GM18868 (cell line): ENCODE measurements at regions not wholly inside any gene's neighbourhood (a gene's known extent, or its start where the extent isn't known, plus 50 kb on each side); places are given as distances from the start of the nearest gene placed in this dataset.

Experiments used
- ATAC-seq: cut with Tn5 transposase; IDR thresholded peaks from one replicate; pipeline ENCODE4 v1.9.1; 2021; ENCODE audit warnings: mild to moderate bottlenecking, moderate library complexity; ENCODE audit not compliant: unreplicated experiment

DNA sequence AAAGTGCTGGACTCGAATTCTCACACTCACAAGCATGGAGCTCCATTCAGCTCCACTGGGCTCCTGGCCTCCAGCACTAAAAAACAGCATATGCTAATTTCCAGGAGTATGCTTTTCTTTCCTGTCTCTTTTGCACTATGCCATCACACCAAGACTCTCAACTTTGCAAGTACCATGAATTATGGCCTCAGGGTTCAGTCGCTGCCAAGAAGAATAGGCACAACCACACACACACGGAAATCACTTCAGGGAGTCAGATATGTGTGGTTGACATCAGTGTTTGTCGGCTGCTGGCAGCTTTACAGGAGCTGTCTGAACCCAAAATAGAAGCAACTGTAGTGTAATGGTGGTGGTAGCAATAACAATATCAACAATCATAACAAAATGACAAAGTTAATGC, 305.0 kb upstream of the SLCO3A1 start:
- no peak for ATAC-seq

DNA sequence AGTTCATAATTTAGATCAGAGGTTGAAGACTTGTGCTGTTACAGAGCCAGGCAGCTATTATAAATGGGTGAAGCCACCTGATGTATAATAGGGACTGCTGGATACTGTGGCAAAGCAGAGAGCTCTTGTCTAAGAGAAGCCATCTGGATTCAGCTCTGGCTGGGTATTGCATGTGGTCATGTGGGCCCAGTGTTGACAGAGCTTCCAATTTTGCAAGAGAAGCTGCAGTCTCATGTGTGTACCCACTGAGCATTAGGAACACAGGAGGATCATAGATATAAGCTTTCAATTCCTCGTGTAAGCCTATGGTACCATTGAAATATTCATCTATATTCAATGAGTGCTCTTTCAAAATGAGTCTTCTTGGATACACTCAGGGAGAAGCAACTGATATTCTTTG, 303.9 kb upstream of the SLCO3A1 start:
- ATAC-seq = no peak

DNA sequence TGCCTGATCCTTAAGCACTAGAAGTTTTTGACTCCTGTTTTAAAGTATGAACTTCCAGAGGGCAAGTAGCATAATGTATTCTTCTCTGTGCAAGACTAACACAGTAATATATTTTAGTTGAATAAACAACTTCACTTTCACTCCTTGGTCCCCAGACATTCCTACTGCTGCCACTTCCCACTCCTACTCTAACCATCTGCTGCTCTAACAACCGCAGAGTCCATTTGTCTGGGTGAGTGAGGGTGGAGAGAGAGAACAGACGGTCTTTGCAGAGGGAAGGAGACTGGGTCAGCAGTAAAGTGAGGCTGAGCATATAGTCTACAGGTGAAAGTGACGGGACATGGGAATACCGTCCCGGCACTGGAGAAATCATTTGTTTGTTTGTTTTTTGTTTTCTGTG, 301.0 kb upstream of the SLCO3A1 start:
- no peak for ATAC-seq

DNA sequence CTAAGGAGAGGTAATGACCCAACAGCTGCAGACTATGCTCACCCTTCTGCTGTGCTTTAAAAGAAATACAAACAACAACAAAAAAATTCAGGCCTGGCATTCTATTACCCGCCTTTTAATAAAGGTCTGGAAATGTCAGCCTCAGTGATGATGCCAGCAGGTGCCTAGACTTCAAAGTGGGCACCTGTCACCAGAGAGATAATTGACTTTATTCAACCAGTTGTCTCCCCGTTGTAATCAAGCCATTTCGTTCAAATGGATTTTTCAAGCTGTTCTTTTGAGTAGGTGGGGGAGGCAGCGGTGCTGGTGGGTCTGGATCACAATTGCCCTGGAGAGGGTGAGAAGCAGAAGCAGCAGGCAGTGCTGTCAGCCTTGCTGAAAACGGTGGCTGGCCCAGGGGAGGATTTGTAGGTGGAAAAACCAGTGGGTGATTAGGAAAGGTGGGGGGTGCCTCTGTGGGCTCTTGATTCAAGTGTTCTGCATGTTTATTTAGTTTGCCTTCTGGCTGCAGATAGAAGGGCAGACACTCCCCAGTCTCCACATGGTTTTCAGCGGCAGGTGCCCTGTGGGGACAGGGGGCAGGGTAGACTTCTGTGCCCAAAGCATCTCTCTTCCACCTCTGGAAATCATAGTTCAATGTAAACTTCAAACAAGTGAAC, 300.2 kb upstream of the SLCO3A1 start:
- no peak for ATAC-seq

DNA sequence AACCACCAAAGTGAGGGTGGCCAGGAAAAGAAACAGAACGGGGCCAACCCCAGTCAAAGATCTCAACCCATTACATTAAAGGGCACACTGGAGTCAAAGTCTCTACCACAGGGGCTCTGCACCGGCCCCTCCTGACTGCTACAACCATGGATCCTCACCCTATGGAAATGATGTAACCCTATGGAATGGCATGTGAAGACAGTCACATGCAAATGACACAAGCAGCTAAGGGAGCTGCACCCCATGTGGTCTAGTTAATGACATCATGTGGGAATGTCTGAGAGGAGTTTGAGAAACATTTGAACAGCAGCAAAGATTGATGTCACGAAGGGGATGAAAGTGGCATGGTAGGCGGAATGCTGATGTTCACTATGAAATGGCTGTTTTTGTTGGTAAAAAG, 298.2 kb upstream of the SLCO3A1 start:
- no peak for ATAC-seq

DNA sequence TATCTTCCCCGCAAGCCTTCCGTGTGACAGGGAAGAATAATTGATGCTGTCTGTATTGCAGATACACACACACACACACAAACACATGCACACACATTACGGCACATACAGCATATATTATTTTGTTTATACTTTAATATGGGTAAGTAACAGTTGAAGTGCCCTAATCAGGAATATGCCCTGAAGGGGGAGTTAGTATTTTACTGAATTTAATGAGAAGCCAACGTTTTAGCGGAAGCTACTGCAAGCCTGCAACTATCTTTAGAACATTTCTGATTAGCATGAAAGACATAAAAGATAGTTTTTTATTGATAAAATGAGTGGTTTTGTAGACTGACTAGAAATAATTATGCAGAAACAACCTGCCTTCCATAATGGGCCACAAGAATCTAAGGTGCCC, 296.6 kb upstream of the SLCO3A1 start:
- ATAC-seq = no peak

DNA sequence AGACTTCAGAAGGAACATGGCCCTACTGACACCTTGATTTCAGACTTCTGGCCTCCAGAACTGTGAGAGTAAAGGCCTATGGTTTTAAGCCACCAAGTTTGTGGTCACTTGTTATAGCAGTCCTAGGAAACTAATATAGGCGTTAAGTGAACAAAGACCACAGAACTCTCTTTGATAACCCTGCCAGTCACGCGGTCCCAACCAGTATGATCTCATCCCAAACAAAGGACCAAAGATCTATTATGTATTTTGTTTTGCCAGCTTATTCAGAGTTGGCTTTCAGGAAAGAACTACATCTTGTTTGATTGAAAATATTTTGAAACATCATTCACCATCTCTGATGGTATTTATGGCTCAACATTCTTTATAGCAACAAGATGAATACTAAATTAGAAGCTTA, 294.4 kb upstream of the SLCO3A1 start:
- no peak for ATAC-seq

DNA sequence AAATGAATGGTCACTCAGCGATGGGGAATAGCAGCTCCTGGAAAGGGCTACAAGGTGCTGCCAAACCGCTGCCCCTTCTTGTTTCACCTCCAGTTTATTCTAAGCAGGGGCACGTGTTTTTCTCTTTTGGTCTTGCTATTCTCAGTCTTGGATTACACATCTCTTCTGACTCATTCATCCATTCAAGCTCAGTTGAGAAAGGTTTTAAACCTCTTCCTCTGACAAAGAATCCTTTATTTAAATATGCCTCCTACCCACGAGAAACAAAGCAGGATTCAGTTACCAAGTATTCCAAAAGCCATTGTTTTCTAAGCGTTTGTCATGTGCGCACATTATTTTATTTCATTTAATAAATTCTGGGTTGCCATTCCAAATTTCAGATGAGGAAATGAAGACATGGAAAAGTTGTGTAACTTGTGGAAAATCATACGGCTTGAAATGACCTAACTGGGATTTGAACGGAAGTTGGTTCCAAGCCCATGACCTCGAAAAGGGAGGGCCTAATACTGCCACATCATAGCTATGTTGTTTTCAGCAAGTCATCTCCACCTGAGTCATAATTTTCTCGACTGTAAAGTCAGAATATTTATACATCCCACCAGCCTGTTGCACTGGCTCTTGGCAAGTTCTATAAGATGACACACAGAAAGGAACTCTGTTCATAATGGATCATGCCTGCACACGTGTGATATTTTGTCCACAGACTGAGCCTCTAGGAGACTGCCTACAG, 292.0 kb upstream of the SLCO3A1 start:
- no peak for ATAC-seq

DNA sequence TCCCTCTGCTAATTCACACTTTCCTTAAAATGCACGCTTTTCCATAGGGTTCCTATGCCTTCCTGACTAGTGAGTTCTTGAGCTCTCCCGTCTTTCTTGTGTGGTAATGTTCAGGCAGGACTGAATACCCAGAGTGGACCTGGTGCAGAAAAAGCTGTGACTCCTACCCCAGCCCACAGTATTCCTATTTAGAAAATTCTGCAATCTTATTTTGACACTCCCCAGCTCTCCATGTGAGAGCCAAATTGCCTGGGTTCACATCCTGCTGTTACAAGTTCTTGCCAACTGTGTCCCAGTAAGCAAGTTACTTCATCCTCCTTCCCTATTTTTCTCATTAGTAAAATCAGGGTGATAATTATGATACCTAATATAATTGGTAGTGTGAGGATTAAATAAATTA, 290.8 kb upstream of the SLCO3A1 start:
- no peak for ATAC-seq

DNA sequence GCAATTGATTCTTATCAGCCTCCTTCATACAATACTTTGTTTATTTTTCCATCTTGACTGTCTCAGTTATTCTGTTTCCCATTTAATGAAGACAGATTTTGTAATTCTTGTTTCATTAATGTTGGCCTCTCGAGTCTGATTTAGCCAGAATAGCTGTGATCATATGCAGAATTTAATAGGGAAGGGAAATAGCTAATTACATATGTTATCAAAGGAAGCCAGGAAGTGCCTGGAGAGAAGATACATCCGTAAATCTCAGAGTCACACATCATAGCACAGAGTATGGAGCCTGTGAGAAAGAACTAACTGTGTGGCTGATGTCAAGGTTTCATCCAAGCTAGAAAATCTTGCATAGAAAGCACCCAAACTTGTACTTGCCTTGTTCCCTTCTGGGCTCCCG, 288.9 kb upstream of the SLCO3A1 start:
- no peak for ATAC-seq

DNA sequence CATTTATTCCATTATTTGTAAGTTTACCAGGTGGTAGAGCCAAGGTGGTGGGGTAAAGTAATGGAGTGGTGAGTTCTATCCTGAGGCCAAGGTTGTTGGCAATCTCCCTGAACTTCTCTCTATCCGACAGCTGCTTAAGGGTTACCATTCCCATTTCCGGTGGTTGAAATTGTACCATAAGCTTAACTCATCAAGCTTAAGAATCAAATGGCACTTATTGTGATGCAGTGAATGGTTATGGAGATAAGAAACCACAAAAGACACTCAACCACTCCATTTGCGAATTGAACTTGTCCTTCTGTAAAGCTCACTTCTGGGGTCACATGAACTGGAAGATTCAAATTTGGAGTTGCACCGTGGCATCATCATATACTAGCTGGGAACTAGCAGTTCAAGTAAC, 287.4 kb upstream of the SLCO3A1 start:
- no peak for ATAC-seq

DNA sequence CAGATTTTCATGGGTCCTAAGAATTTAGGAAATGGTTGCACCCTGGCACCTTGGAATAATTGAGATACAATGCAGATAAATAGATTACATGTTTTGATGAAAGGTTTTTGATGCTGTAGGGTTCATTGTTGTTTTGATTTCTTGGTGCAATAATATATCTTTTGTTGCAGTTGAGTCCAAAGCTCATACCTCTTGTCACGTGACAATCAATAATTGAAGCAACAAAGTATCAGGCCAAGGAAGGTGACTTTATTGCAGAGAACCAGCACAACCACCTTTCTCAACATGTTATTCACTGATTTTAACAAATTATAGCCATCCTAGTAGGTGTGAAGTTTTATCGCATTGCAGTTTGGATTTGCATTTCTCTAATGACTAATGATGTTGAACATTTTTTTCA, 285.5 kb upstream of the SLCO3A1 start:
- no peak for ATAC-seq

DNA sequence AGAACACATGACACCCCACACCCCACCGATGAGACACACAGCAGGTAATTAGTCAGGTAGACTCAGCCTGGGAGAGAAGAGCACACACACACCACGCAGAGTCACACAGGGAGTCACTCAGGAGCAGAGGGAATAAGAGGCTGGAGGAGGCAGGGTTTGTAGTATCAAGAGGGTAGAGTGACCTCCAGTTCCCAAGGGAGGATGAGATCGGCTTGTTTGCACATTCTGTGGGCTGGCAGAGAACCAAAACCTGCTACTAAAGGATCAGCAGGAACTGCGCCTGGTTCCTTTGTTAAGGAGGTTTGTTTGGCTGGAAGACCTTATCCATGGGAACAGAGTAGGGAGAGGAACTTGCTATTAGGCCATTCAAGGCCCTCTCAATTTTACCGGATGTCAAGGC, 281.4 kb upstream of the SLCO3A1 start:
- ATAC-seq = no peak

DNA sequence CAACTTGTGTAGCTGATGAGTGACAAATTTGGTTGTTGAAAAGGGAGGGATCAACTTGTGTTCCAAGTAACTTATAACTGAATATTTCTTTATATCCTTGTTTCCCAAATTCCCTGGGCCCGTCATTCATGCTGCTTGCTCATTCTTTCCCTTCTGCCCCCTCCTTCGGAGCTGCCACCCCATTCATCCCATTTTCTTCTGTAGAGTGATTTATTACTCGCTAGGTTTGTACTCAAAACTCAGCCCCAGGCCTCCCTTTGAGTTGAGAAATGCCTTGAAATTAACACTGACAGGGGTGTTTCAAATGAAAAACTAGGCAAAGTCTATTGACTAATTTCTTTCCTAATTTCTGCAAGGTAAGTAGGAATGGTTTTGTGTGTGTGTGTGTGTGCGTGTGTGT, 277.4 kb upstream of the SLCO3A1 start:
- no peak for ATAC-seq

DNA sequence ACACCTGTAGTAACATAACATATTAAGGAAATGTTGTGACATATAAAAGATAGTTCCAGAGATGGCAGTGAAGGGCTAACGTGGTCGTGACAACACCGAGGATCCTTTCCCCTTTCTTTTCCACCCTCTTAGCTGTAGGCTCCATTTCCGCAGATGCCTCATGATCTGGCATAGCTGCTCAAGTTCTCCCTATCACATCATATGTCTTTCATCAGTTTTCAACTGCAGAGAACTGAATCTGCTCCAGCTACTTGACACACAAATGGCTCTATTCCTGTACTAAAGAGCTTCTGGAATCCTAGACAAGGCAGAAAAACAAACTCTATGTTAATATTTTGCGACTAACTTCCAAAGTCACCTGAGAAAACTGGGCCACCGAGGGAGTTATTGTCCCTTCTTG, 275.0 kb upstream of the SLCO3A1 start:
- no peak for ATAC-seq

DNA sequence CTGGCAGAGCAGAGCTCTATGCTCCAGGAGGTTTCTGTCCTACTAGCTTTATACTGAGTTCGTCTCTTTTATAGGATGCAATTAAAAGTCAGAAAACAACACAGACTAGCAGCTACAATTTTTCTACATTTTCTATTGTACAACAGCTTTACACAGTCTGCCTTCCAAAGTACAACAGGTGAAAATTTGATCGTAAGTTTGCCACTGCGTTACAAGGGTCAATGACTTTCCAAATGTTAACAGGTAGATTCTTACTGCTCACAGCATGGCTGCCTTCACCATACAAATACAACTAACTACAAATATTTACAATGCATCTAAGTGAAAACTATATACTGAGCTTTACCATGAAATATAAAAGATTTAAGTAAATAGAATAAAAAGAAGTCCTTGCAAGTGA, 268.6 kb upstream of the SLCO3A1 start:
- no peak for ATAC-seq

DNA sequence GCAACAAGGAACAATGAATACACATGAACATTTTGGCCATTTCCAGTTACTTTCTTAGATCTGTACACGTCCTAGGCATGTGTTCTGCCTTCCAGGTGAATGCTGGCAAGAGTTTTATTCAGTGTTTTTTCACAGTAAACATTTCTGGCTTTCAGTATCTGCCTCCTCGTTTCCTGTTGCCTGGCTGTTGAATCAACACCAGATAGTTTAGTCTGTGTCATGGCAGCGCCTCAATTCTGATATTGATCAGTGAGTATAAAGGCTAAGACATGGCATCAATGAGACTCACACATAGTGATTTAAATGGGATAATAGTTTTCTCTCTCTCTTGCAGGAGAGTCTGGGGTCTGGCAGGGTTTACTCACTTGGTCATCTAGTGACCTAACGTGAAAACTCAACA, 266.9 kb upstream of the SLCO3A1 start:
- ATAC-seq = no peak

DNA sequence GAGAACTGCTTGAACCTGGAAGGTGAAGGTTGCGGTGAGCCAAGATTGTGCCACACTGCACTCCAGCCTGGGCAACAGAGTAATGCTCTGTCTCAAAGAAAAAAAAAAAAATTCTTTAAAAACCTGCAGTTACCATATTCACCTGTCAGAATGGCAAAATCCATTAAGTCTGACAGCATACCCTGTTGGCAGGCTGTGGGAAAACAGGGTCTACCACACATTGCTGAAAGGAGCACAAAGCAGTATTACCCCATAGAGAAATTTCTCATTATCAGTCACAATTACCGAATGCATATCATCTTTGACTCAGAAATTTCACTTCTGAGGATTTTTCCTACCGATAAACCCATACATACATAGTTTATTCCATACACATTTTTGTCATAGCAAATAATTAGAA, 264.1 kb upstream of the SLCO3A1 start:
- ATAC-seq = no peak

DNA sequence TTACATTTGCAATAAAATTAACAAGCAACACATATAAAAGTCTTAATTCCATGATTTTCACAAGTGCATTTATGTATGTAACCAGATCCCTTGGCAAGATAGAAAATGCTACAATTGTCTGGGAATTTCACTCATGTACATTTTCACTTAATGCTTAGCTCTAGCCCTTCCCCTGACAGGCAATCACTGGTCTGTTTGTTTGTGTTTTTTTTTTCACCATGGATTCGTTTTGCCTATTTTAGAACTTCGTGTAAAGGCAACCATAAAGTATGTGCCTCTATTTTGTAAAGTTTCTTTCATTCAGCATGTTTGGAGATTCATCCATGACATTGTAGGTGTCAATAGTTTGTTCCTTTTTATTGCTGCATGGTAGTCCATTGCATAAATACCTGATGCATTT, 260.9 kb upstream of the SLCO3A1 start:
- ATAC-seq = no peak

DNA sequence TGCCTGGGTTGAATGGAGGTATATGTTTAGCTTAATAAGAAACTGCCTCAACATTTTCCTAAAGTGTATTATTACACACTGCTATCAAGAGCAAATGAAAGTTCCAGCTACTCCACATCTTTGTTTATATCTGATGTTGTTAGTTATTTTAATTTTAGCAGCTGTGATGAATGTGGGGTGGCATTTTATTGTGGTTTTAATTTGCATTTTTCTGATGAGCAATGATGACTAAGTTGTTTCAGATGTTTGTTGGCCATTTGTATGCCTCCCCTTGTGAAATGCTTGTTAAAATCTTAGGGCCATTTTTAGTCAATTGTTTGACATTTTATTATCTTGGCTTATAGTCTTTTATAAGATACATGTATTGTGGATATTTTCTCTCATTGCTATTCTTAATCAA, 260.4 kb upstream of the SLCO3A1 start:
- no peak for ATAC-seq

DNA sequence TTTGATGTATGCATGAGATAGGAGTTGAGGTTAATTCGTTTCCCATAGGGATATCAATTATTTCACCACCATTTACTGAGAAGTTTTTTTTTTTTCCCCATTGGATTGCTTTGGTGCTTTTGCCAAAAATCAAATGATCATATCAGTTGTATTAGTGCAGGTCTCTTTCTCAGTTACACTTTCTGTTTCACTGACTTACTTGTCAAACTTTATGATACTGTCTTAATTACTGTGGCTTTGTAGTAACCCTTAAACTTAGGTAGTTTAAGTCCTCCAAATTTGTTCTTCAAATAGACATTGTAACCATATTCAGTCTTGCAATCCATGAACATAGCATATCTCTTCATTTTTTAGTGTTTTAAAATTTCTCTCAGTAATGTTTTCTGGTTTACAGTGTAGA, 259.9 kb upstream of the SLCO3A1 start:
- no peak for ATAC-seq

DNA sequence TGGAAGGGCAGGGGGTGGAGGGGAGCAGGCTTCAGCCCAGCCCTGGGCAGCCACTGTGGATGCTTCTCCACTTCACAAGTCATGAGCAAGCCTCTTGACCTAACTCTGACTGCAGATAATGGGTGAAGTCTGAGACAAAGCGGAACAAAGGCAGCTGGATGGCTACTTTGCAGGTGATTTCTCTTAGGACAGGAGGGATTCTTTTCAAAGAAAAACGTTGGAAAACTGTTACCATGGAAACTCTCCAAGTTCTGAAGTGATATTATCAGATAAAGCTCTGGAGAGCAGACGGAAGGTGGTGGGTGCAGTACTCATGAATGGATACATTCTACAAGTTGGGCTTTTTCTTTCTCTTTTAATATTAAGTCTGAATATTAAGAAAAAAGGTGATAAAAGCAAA, 254.2 kb upstream of the SLCO3A1 start:
- no peak for ATAC-seq
